ENCODE measurements at regions not wholly inside any gene's neighbourhood (a gene's known extent, or its start where the extent isn't known, plus 50 kb on each side); places are given as distances from the start of the nearest gene placed in this dataset.

- no peak overlapping the region for H3K4me3 ChIP-seq (ENCODE audit: low read length)
- H4K20me1 ChIP-seq (ENCODE audit: insufficient read depth): no peaks in the 10 kb centered on the region
- no peaks in the 10 kb centered on the region for H3K79me2 ChIP-seq (replicated peaks; ENCODE audit: insufficient read depth, low read length)
- H3K27me3 ChIP-seq (ENCODE audit: insufficient read depth, low read depth, low read length): no peaks in the 10 kb centered on the region
- no peaks in the 10 kb centered on the region for H3K9me2 ChIP-seq (ENCODE audit: insufficient read depth, low read length)
- H3K4me2 ChIP-seq (ENCODE audit: low read length): no peak overlapping the region
- TF ChIP-seq RAD21 (conservative IDR thresholded peaks at IDR 0.05): no peak
- TF ChIP-seq POLR2AphosphoS5 (IDR thresholded peaks at IDR 0.05): no peak
- TF ChIP-seq EZH2 (IDR thresholded peaks at IDR 0.05; ENCODE audit: borderline replicate concordance, insufficient read depth, low read length, poor library complexity, severe bottlenecking): no peak
- no peak for TF ChIP-seq REST (IDR thresholded peaks at IDR 0.05; ENCODE audit: borderline replicate concordance)
- TF ChIP-seq CTCF (IDR thresholded peaks at IDR 0.05; ENCODE audit: poor library complexity, severe bottlenecking): no peak
- TF ChIP-seq SMC3 (conservative IDR thresholded peaks at IDR 0.05; ENCODE audit: poor library complexity): no peak
- no peak for TF ChIP-seq TAF1 (IDR thresholded peaks at IDR 0.05; ENCODE audit: low read depth)
- no peak for TF ChIP-seq EP300 (conservative IDR thresholded peaks at IDR 0.05; ENCODE audit: poor library complexity, severe bottlenecking)
- no peak for TF ChIP-seq MXI1 (conservative IDR thresholded peaks at IDR 0.05; ENCODE audit: poor library complexity, severe bottlenecking)
- no peaks in the 10 kb centered on the region for H3K36me3 ChIP-seq (ENCODE audit: insufficient read depth, low read length)
- H3F3A ChIP-seq (ENCODE audit: insufficient read depth, low read length, poor library complexity, severe bottlenecking): no peaks in the 10 kb centered on the region
- no peak overlapping the region for H2AFZ ChIP-seq (ENCODE audit: low read depth, low read length)
- no peaks in the 10 kb centered on the region for H3K9me3 ChIP-seq (ENCODE audit: low read length)
- no peak overlapping the region for H3K27ac ChIP-seq (ENCODE audit: low read length)
- H3K9ac ChIP-seq (ENCODE audit: low read length): no peak overlapping the region
These were observed 121.6 kb upstream of the KL start for GRCh38 chr13:32894589-32895001.

GRCh38 chr13:32895296-32895695, 120.9 kb upstream of the KL start:
- TF ChIP-seq REST (IDR thresholded peaks at IDR 0.05; ENCODE audit: borderline replicate concordance) (no peak), POLR2AphosphoS5 (IDR thresholded peaks at IDR 0.05) (no peak), EZH2 (IDR thresholded peaks at IDR 0.05; ENCODE audit: borderline replicate concordance, insufficient read depth, low read length, poor library complexity, severe bottlenecking) (no peak)
- Histone ChIP-seq H3K4me2 (ENCODE audit: low read length) (no peak overlapping the region), H3K36me3 (ENCODE audit: insufficient read depth, low read length) (no peaks in the 10 kb centered on the region), H3K4me3 (ENCODE audit: low read length) (no peak overlapping the region), H3K27me3 (ENCODE audit: insufficient read depth, low read depth, low read length) (no peaks in the 10 kb centered on the region), H3K27ac (ENCODE audit: low read length) (no peak overlapping the region), H2AFZ (ENCODE audit: low read depth, low read length) (no peak overlapping the region), H3K9ac (ENCODE audit: low read length) (no peak overlapping the region), H3K9me3 (ENCODE audit: low read length) (no peaks in the 10 kb centered on the region), H4K20me1 (ENCODE audit: insufficient read depth) (no peaks in the 10 kb centered on the region), H3K9me2 (ENCODE audit: insufficient read depth, low read length) (no peaks in the 10 kb centered on the region), H3K79me2 (replicated peaks; ENCODE audit: insufficient read depth, low read length) (no peaks in the 10 kb centered on the region), H3F3A (ENCODE audit: insufficient read depth, low read length, poor library complexity, severe bottlenecking) (no peaks in the 10 kb centered on the region)
